DMS79 (cell line): ENCODE measurements at regions not wholly inside any gene's neighbourhood (a gene's known extent, or its start where the extent isn't known, plus 50 kb on each side); places are given as distances from the start of the nearest gene placed in this dataset.

ENCODE experiments used
- DNase-seq: peaks from one replicate; lab custom pipeline; 2025; lab: John Stamatoyannopoulos, UW

- no peak for DNase-seq
Observed at GRCh38 chr2:239670463-239671120, 269.8 kb upstream of the HDAC4 start.

GRCh38 chr2:239669899-239670460 is 269.2 kb upstream of the HDAC4 start:
- no peak for DNase-seq

- no peak for DNase-seq
Observed at GRCh38 chr2:239669181-239669898, 268.5 kb upstream of the HDAC4 start.

GRCh38 chr2:239668651-239669050 is 267.8 kb upstream of the HDAC4 start:
- no peak for DNase-seq

- DNase-seq = no peak
Observed at GRCh38 chr2:239668042-239668441, 267.2 kb upstream of the HDAC4 start.

- no peak for DNase-seq
Observed at GRCh38 chr2:239667431-239667985, 266.7 kb upstream of the HDAC4 start.

GRCh38 chr2:239666855-239667376 is 266.1 kb upstream of the HDAC4 start:
- DNase-seq = peak; percentile 72

GRCh38 chr2:239666053-239666854 is 265.4 kb upstream of the HDAC4 start:
- peak; percentile 43 for DNase-seq

GRCh38 chr2:239664216-239664810 is 263.5 kb upstream of the HDAC4 start:
- no peak for DNase-seq

GRCh38 chr2:239663364-239663924 is 262.6 kb upstream of the HDAC4 start:
- DNase-seq = no peak

GRCh38 chr2:239662413-239663120 is 261.7 kb upstream of the HDAC4 start:
- no peak for DNase-seq

GRCh38 chr2:239661334-239662312 is 260.8 kb upstream of the HDAC4 start:
- DNase-seq = peak; percentile 60

- peak; percentile 10 for DNase-seq
Observed at GRCh38 chr2:239660390-239661230, 259.8 kb upstream of the HDAC4 start.

- DNase-seq = no peak
Observed at GRCh38 chr2:239657992-239658391, 257.2 kb upstream of the HDAC4 start.

GRCh38 chr2:239657236-239657635 is 256.4 kb upstream of the HDAC4 start:
- no peak for DNase-seq

GRCh38 chr2:239654266-239654665 is 253.4 kb upstream of the HDAC4 start:
- DNase-seq = no peak

GRCh38 chr2:239651859-239652258 is 251.0 kb upstream of the HDAC4 start:
- DNase-seq = no peak

- no peak for DNase-seq
Observed at GRCh38 chr2:239650674-239651073, 249.9 kb upstream of the HDAC4 start.
